OCI-LY3 (cell line): ENCODE measurements at regions not wholly inside any gene's neighbourhood (a gene's known extent, or its start where the extent isn't known, plus 50 kb on each side); places are given as distances from the start of the nearest gene placed in this dataset.

Source experiments
- EZH2phosphoT487 ChIP-seq: fragments of 200-600 bp; shearing (Covaris generic); IDR thresholded peaks from 2 replicates; pipeline ENCODE4 v1.6.1; 2018; ENCODE audit warnings: antibody characterized with exemption, mixed run types, low read depth
- TF ChIP-seq, protein P1 (sequence below): fragments of 200-600, 300-600 bp; sonication (generic); IDR thresholded peaks from 2 replicates; pipeline ENCODE4 v1.5.1; 2014; ENCODE audit warnings: antibody characterized with exemption, low read length, low read depth

- TF ChIP-seq, protein P1, sequence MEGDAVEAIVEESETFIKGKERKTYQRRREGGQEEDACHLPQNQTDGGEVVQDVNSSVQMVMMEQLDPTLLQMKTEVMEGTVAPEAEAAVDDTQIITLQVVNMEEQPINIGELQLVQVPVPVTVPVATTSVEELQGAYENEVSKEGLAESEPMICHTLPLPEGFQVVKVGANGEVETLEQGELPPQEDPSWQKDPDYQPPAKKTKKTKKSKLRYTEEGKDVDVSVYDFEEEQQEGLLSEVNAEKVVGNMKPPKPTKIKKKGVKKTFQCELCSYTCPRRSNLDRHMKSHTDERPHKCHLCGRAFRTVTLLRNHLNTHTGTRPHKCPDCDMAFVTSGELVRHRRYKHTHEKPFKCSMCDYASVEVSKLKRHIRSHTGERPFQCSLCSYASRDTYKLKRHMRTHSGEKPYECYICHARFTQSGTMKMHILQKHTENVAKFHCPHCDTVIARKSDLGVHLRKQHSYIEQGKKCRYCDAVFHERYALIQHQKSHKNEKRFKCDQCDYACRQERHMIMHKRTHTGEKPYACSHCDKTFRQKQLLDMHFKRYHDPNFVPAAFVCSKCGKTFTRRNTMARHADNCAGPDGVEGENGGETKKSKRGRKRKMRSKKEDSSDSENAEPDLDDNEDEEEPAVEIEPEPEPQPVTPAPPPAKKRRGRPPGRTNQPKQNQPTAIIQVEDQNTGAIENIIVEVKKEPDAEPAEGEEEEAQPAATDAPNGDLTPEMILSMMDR, result no peak
- no peak for TF ChIP-seq EZH2phosphoT487
Observed at GRCh38 chr10:77695186-77695585, 57.6 kb upstream of the KCNMA1 start.
